Keratinocyte (primary cell): ENCODE measurements at regions not wholly inside any gene's neighbourhood (a gene's known extent, or its start where the extent isn't known, plus 50 kb on each side); places are given as distances from the start of the nearest gene placed in this dataset.

Experiments
- DNase-seq: peaks from one replicate; pipeline ENCODE4 v3.0.0-alpha.2; 2011; ENCODE audit warnings: low read depth, missing footprints, low spot score
- FAIRE-seq: peaks from 2 replicates; lab custom pipeline; 2011; peaks lifted over from hg19 to GRCh38; lab: Jason Lieb, UNC
- H2AFZ ChIP-seq: 2 replicates; pipeline ENCODE4 v1.6.0; 2012; ENCODE audit warnings: low read length, control low read depth, inconsistent platforms; ENCODE audit not compliant: control insufficient read depth
- H3K27ac ChIP-seq: 2 replicates; pipeline ENCODE4 v1.5.1; 2011; ENCODE audit warnings: low read length; ENCODE audit not compliant: control insufficient read depth, insufficient read depth
- H3K27me3 ChIP-seq: 3 replicates; pipeline ENCODE4 v1.6.0; 2011; ENCODE audit warnings: low read length; ENCODE audit not compliant: control insufficient read depth, insufficient read depth; ENCODE audit errors: extremely low read depth
- H3K36me3 ChIP-seq, 2 experiments: 2 replicates in 1 of 2; 3 replicates in 1 of 2; pipeline ENCODE4 v1.5.1; 2011; ENCODE audit warnings: low read length in 2 of 2, mild to moderate bottlenecking in 1 of 2; ENCODE audit not compliant: control insufficient read depth in 2 of 2, insufficient read depth in 2 of 2; ENCODE audit errors: extremely low read depth in 1 of 2
- H3K4me1 ChIP-seq: 3 replicates; pipeline ENCODE4 v1.5.1; 2011; ENCODE audit warnings: low read length; ENCODE audit not compliant: control insufficient read depth, insufficient read depth; ENCODE audit errors: extremely low read depth
- H3K4me2 ChIP-seq: 3 replicates; pipeline ENCODE4 v1.6.0; 2011; ENCODE audit warnings: low read depth, low read length; ENCODE audit not compliant: control insufficient read depth, insufficient read depth; ENCODE audit errors: extremely low read depth
- H3K4me3 ChIP-seq, 3 experiments: fragments of 200-600 bp in 1 of 3; sonication (generic) in 1 of 3; 2 replicates in 2 of 3; 3 replicates in 1 of 3; pipeline ENCODE4 v1.5.1; 2011 to 2016; ENCODE audit warnings: low read length in 3 of 3, mild to moderate bottlenecking in 3 of 3, control low read depth in 2 of 3, inconsistent platforms in 1 of 3, low read depth in 1 of 3, mixed read lengths in 1 of 3, mixed run types in 1 of 3, moderate library complexity in 1 of 3; ENCODE audit not compliant: control insufficient read depth in 2 of 3, insufficient read depth in 2 of 3; ENCODE audit errors: extremely low read depth in 1 of 3
- H3K79me2 ChIP-seq: 2 replicates; pipeline ENCODE4 v1.6.0; 2012; ENCODE audit warnings: low read length; ENCODE audit not compliant: control insufficient read depth, insufficient read depth
- H3K9ac ChIP-seq: 3 replicates; pipeline ENCODE4 v1.6.0; 2011; ENCODE audit warnings: low read length; ENCODE audit not compliant: control insufficient read depth, insufficient read depth; ENCODE audit errors: extremely low read depth
- H3K9me1 ChIP-seq: 3 replicates; pipeline ENCODE4 v1.6.0; 2011; ENCODE audit warnings: low read length; ENCODE audit not compliant: control insufficient read depth, insufficient read depth; ENCODE audit errors: extremely low read depth
- H3K9me3 ChIP-seq: 2 replicates; pipeline ENCODE4 v1.5.1; 2012; ENCODE audit warnings: low read depth, low read length; ENCODE audit not compliant: control insufficient read depth
- H4K20me1 ChIP-seq: 3 replicates; pipeline ENCODE4 v1.6.0; 2011; ENCODE audit warnings: low read length; ENCODE audit not compliant: control insufficient read depth, insufficient read depth; ENCODE audit errors: extremely low read depth
- EZH2 ChIP-seq: IDR thresholded peaks from one replicate; pipeline ENCODE4 v1.6.1; 2012; ENCODE audit warnings: inconsistent platforms, mild to moderate bottlenecking, low read length, moderate library complexity
- dilution Hi-C: fragments of 300-500 bp; cut with MboI; formaldehyde crosslinking; loops from one replicate; pipeline ENCODE4 v1.7.0; 2020; ENCODE audit warnings: low sequenced_read_pairs; ENCODE audit not compliant: extremely low pct_ligation_motif_present
- TF ChIP-seq, protein P1 (sequence below), 3 experiments: IDR thresholded peaks in 1 of 3; conservative IDR thresholded peaks in 1 of 3; optimal IDR thresholded peaks in 1 of 3; 2 replicates in 2 of 3; 3 replicates in 1 of 3; pipeline versions ENCODE3 to v1.5.1; 2011; ENCODE audit warnings: low read length in 3 of 3, mild to moderate bottlenecking in 3 of 3, moderate library complexity in 2 of 3, control low read depth in 1 of 3, inconsistent platforms in 1 of 3; ENCODE audit not compliant: insufficient read depth in 2 of 3; ENCODE audit errors: extremely low read depth in 1 of 3

DNA sequence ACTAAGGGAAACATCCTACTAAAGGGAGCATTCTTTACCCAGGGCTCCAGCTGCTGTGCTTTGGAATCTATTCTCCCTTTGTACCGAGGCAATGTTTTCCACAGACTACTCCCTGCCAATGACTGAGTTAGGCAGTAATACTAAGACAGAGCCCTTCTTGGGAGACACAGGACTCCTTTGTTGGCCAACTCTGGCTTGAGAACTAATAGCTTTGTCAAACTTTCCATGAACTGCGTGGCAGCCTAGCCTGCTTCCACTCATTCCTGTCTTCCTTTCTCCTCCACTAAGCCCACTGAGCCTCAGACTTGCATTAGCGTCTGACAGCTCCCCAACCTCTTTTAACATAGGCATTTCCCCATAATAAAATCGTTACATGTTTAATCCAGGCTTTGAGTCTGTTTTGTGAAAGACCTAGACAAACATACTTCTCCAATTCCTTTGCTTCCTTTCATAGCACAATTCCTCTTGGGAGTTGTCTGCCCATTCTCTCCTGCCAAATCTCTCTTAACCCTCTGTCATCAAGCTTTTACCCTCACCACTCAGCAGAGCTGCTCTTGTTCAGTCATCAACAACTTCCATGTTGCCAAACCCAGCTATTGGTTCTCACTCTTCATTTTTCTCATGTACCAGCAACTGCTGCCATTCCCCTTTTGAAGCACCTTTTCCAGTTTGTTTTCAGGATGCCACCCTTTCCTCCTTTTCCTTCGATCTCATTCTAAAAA is 300.3 kb upstream of the IGFBP7 start:
- no peak overlapping the region for H3K4me3 ChIP-seq
- H3K79me2 ChIP-seq = no peaks in the 10 kb centered on the region
- DNase-seq (no peak), FAIRE-seq (no peak)
- no peak overlapping the region for H3K4me2 ChIP-seq
- no peaks in the 10 kb centered on the region for H3K9me1 ChIP-seq
- no peak overlapping the region for H2AFZ ChIP-seq
- peaks cover 6% of the 10 kb centered on the region for H3K4me1 ChIP-seq
- dilution Hi-C loops = no loop called here
- H3K27me3 ChIP-seq = no peaks in the 10 kb centered on the region
- H3K27ac ChIP-seq = no peak overlapping the region
- no peak for TF ChIP-seq EZH2
- TF ChIP-seq, protein P1, sequence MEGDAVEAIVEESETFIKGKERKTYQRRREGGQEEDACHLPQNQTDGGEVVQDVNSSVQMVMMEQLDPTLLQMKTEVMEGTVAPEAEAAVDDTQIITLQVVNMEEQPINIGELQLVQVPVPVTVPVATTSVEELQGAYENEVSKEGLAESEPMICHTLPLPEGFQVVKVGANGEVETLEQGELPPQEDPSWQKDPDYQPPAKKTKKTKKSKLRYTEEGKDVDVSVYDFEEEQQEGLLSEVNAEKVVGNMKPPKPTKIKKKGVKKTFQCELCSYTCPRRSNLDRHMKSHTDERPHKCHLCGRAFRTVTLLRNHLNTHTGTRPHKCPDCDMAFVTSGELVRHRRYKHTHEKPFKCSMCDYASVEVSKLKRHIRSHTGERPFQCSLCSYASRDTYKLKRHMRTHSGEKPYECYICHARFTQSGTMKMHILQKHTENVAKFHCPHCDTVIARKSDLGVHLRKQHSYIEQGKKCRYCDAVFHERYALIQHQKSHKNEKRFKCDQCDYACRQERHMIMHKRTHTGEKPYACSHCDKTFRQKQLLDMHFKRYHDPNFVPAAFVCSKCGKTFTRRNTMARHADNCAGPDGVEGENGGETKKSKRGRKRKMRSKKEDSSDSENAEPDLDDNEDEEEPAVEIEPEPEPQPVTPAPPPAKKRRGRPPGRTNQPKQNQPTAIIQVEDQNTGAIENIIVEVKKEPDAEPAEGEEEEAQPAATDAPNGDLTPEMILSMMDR (optimal IDR thresholded peaks at IDR 0.05 in 1 of 3, IDR thresholded peaks at IDR 0.05 in 1 of 3, conservative IDR thresholded peaks at IDR 0.05 in 1 of 3; ENCODE audit: extremely low read depth in 1 of 3, insufficient read depth in 2 of 3, low read length in 3 of 3) = no peak
- H3K36me3 ChIP-seq = no peaks in the 10 kb centered on the region
- no peaks in the 10 kb centered on the region for H3K9me3 ChIP-seq
- H3K9ac ChIP-seq = no peak overlapping the region
- no peaks in the 10 kb centered on the region for H4K20me1 ChIP-seq

GRCh38 chr4:57405359-57405758 is 295.2 kb upstream of the IGFBP7 start:
- H3K4me1 ChIP-seq = peaks cover 23% of the 10 kb centered on the region
- H3K27me3 ChIP-seq = no peaks in the 10 kb centered on the region
- no peak overlapping the region for H3K9ac ChIP-seq
- peak; percentile 94 for FAIRE-seq
- H3K36me3 ChIP-seq = no peaks in the 10 kb centered on the region
- H3K27ac ChIP-seq = peak overlapping the region; percentile 72
- H3K9me1 ChIP-seq = no peaks in the 10 kb centered on the region
- DNase-seq = peak; percentile 88
- H3K4me2 ChIP-seq = peak overlapping the region; percentile 54
- H3K9me3 ChIP-seq = peaks cover 3% of the 10 kb centered on the region
- dilution Hi-C loops = no loop called here
- H3K4me3 ChIP-seq = no peak overlapping the region
- TF ChIP-seq, protein P1 (optimal IDR thresholded peaks at IDR 0.05 in 1 of 3, IDR thresholded peaks at IDR 0.05 in 1 of 3, conservative IDR thresholded peaks at IDR 0.05 in 1 of 3; ENCODE audit: extremely low read depth in 1 of 3, insufficient read depth in 2 of 3, low read length in 3 of 3) = no peak
- no peak for TF ChIP-seq EZH2
- peak overlapping the region; percentile 67 for H2AFZ ChIP-seq
- H4K20me1 ChIP-seq = no peaks in the 10 kb centered on the region
- no peaks in the 10 kb centered on the region for H3K79me2 ChIP-seq
